Liver (tissue), 8 donors: ENCODE measurements at regions not wholly inside any gene's neighbourhood (a gene's known extent, or its start where the extent isn't known, plus 50 kb on each side); places are given as distances from the start of the nearest gene placed in this dataset.

Experiments used
- DNase-seq: peaks from one replicate; pipeline ENCODE4 v3.0.0-alpha.2; 2017; ENCODE audit warnings: low spot score
- H3K27ac ChIP-seq, 2 donors: one replicate each; pipeline ENCODE4 v1.7.0; 2013; ENCODE audit warnings: inconsistent platforms in 2 of 2, low read length in 2 of 2, control low read depth in 1 of 2, low read depth in 1 of 2, mild to moderate bottlenecking in 1 of 2
- H3K27me3 ChIP-seq, 4 donors: one replicate each; pipeline versions ENCODE4 v1.6.1 to v1.7.0; 2013; ENCODE audit warnings: low read length in 3 of 4, inconsistent platforms in 1 of 4, mild to moderate bottlenecking in 1 of 4, moderate library complexity in 1 of 4; ENCODE audit not compliant: control insufficient read depth in 4 of 4, insufficient read depth in 4 of 4
- H3K36me3 ChIP-seq, 4 donors: one replicate each; pipeline versions ENCODE4 v1.6.1 to v1.7.0; 2013; ENCODE audit warnings: low read length in 3 of 4, mild to moderate bottlenecking in 3 of 4, low read depth in 1 of 4, moderate library complexity in 1 of 4; ENCODE audit not compliant: control insufficient read depth in 4 of 4, insufficient read depth in 3 of 4
- H3K4me1 ChIP-seq, 4 donors: one replicate each; pipeline versions ENCODE4 v1.6.1 to v1.7.0; 2013; ENCODE audit warnings: low read length in 3 of 4, mild to moderate bottlenecking in 3 of 4, moderate library complexity in 1 of 4; ENCODE audit not compliant: control insufficient read depth in 4 of 4, insufficient read depth in 4 of 4
- H3K4me3 ChIP-seq, 3 donors: one replicate each; pipeline versions ENCODE4 v1.6.1 to v1.7.0; 2013; ENCODE audit warnings: low read length in 3 of 3, control low read depth in 1 of 3, low read depth in 1 of 3, mild to moderate bottlenecking in 1 of 3
- H3K9ac ChIP-seq, 2 donors: one replicate each; pipeline ENCODE4 v1.7.0; 2013; ENCODE audit warnings: low read length in 2 of 2, mild to moderate bottlenecking in 2 of 2, moderate library complexity in 2 of 2, control low read depth in 1 of 2, low read depth in 1 of 2
- H3K9me3 ChIP-seq, 4 donors: one replicate each; pipeline versions ENCODE4 v1.6.1 to v1.7.0; 2013; ENCODE audit warnings: low read length in 3 of 4; ENCODE audit not compliant: control insufficient read depth in 4 of 4
- EGR1 ChIP-seq, 2 donors: IDR thresholded peaks; 2 replicates each; pipeline ENCODE4 v1.6.1; 2016 to 2018; ENCODE audit warnings: antibody characterized with exemption in 2 of 2, low read depth in 2 of 2
- FOXA1 ChIP-seq: IDR thresholded peaks from 2 replicates; pipeline ENCODE4 v1.6.1; 2016; ENCODE audit warnings: antibody characterized with exemption
- FOXA2 ChIP-seq: IDR thresholded peaks from 2 replicates; pipeline ENCODE4 v1.6.1; 2016; ENCODE audit warnings: antibody characterized with exemption
- GABPA ChIP-seq, 2 donors: IDR thresholded peaks in 1 of 2; conservative IDR thresholded peaks in 1 of 2; 2 replicates each; pipeline ENCODE4 v1.6.1; 2016; ENCODE audit warnings: antibody characterized with exemption in 2 of 2, mild to moderate bottlenecking in 1 of 2, moderate library complexity in 1 of 2
- HNF4A ChIP-seq, 2 donors: conservative IDR thresholded peaks; 2 replicates each; pipeline ENCODE4 v1.6.1; 2016; ENCODE audit warnings: antibody characterized with exemption in 2 of 2, mild to moderate bottlenecking in 2 of 2
- HNF4G ChIP-seq: IDR thresholded peaks from 2 replicates; pipeline ENCODE4 v1.6.1; 2016; ENCODE audit warnings: antibody characterized with exemption
- JUND ChIP-seq, 2 donors: IDR thresholded peaks; 2 replicates each; pipeline ENCODE4 v1.6.1; 2016; ENCODE audit warnings: antibody characterized with exemption in 2 of 2
- NR2F2 ChIP-seq: IDR thresholded peaks from 2 replicates; pipeline ENCODE4 v1.6.1; 2016; ENCODE audit warnings: antibody characterized with exemption
- RAD21 ChIP-seq, 2 donors: IDR thresholded peaks; 2 replicates each; pipeline ENCODE4 v1.6.1; 2016; ENCODE audit warnings: antibody characterized with exemption in 2 of 2, mild to moderate bottlenecking in 2 of 2
- RXRA ChIP-seq, 2 donors: IDR thresholded peaks; 2 replicates each; pipeline ENCODE4 v1.6.1; 2017 to 2018; ENCODE audit warnings: antibody characterized with exemption in 2 of 2, mild to moderate bottlenecking in 1 of 2
- SP1 ChIP-seq: IDR thresholded peaks from 2 replicates; pipeline ENCODE4 v1.6.1; 2018; ENCODE audit warnings: antibody characterized with exemption, mild to moderate bottlenecking
- YY1 ChIP-seq: IDR thresholded peaks from 2 replicates; pipeline ENCODE4 v1.6.1; 2016; ENCODE audit warnings: antibody characterized with exemption, mild to moderate bottlenecking
- WGBS: extraction: QIAGEN DNeasy Blood & Tissue Kit; methylation state at CpG from one replicate; pipeline ENCODE4 v1.1.7; 2013; 5-methylcytosine and 5-hydroxymethylcytosine counted together
- TF ChIP-seq, protein P1 (sequence below): IDR thresholded peaks from 2 replicates; pipeline ENCODE4 v1.6.1; 2016; ENCODE audit warnings: antibody characterized with exemption
- TF ChIP-seq, protein P2 (sequence below): IDR thresholded peaks from 2 replicates; pipeline ENCODE4 v1.6.1; 2016; ENCODE audit warnings: antibody characterized with exemption
- TF ChIP-seq, protein P3 (sequence below): IDR thresholded peaks from 2 replicates; pipeline ENCODE4 v1.6.1; 2016; ENCODE audit warnings: antibody characterized with exemption
- TF ChIP-seq, protein P4 (sequence below): IDR thresholded peaks from 2 replicates; pipeline ENCODE4 v1.6.1; 2016; ENCODE audit warnings: antibody characterized with exemption, mild to moderate bottlenecking
- TF ChIP-seq, protein P5 (sequence below): fragments of 150-350 bp; IDR thresholded peaks from 2 replicates; pipeline ENCODE4 v1.5.1; 2017; ENCODE audit warnings: improper control_type of control experiment, low read depth, low read length; ENCODE audit not compliant: missing input control
- donor health status: healthy.
- donor health status: healthy.
- donor health status: healthy.
- donor health status: healthy.
- donor health status: healthy.

DNA sequence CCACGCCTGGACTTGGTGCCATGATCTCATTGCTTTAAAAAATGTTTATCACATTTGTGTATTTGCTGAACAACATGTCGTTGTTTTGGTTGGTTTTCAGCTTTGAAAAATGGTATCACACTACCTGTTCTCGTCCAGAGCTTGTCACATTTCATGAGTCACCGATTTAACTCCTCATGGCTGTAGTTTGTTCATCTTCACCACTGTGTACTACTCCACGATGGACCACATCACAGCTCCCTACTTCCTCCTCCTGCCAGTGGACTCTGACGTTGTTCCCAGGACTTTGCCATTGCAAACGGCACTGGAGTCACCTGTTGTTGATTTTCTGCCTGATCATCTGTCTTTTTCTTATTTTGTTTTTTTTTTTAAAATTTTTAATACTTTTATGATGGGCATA lies 157.7 kb downstream of the ERMARD start:
- DNase-seq = no peak
- Histone ChIP-seq H3K9ac (no peak overlapping the region), H3K36me3 (no peaks in the 10 kb centered on the region), H3K4me1 (peaks cover 12 to 32% (median 21%) of the 10 kb centered on the region in 4 donors), H3K27ac (no peak overlapping the region), H3K9me3 (no peaks in the 10 kb centered on the region), H3K4me3 (no peak overlapping the region), H3K27me3 (no peaks in the 10 kb centered on the region)
- WGBS = 82% methylated on average over 7 of the region's 7 CpGs
- no peak for TF ChIP-seq FOXA2
- TF ChIP-seq HNF4G = no peak
- TF ChIP-seq JUND (IDR thresholded peaks at IDR 0.05) = no peak
- no peak for TF ChIP-seq YY1
- TF ChIP-seq RXRA (IDR thresholded peaks at IDR 0.05) = no peak
- no peak for TF ChIP-seq EGR1 (IDR thresholded peaks at IDR 0.05; ENCODE audit: low read depth in 2 of 2)
- TF ChIP-seq, protein P1, sequence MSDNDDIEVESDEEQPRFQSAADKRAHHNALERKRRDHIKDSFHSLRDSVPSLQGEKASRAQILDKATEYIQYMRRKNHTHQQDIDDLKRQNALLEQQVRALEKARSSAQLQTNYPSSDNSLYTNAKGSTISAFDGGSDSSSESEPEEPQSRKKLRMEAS = no peak
- TF ChIP-seq, protein P2, sequence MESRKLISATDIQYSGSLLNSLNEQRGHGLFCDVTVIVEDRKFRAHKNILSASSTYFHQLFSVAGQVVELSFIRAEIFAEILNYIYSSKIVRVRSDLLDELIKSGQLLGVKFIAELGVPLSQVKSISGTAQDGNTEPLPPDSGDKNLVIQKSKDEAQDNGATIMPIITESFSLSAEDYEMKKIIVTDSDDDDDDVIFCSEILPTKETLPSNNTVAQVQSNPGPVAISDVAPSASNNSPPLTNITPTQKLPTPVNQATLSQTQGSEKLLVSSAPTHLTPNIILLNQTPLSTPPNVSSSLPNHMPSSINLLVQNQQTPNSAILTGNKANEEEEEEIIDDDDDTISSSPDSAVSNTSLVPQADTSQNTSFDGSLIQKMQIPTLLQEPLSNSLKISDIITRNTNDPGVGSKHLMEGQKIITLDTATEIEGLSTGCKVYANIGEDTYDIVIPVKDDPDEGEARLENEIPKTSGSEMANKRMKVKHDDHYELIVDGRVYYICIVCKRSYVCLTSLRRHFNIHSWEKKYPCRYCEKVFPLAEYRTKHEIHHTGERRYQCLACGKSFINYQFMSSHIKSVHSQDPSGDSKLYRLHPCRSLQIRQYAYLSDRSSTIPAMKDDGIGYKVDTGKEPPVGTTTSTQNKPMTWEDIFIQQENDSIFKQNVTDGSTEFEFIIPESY = no peak
- TF ChIP-seq RAD21 (IDR thresholded peaks at IDR 0.05) = no peak

DNA sequence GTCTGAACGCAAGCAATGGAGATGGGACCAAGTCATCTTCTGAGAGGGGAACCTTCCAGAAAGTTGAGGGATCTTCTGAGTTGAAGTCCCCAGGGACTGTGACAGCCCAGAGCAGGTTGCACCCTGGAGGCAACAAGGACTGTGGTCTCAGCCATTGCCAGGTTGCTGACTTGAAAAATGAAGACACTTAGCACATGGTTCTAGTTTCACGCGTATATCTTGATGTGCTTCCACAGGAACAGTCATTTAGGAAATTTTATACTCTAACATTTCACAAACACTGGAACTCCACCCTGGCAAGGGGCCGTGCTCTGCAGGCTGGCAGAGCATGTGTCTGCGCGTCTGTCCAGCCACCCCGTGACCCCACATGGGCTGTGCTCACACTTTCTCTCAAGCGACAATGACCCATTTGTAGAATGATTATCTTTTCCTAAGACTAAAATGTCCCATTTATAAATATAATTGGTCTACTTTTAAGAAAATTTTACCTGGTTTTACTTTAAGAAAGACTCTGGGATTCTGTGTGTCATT lies 157.0 kb downstream of the ERMARD start:
- WGBS = 96% methylated on average over 8 of the region's 8 CpGs
- DNase-seq = no peak
- Histone ChIP-seq H3K27me3 (no peaks in the 10 kb centered on the region), H3K4me1 (peaks cover 15 to 37% (median 25%) of the 10 kb centered on the region in 4 donors), H3K9me3 (no peaks in the 10 kb centered on the region), H3K27ac (no peak overlapping the region), H3K9ac (no peak overlapping the region), H3K4me3 (no peak overlapping the region), H3K36me3 (no peaks in the 10 kb centered on the region)
- TF ChIP-seq, protein P3, sequence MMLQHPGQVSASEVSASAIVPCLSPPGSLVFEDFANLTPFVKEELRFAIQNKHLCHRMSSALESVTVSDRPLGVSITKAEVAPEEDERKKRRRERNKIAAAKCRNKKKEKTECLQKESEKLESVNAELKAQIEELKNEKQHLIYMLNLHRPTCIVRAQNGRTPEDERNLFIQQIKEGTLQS = no peak
- no peak for TF ChIP-seq HNF4A (conservative IDR thresholded peaks at IDR 0.05)
- TF ChIP-seq, protein P4, sequence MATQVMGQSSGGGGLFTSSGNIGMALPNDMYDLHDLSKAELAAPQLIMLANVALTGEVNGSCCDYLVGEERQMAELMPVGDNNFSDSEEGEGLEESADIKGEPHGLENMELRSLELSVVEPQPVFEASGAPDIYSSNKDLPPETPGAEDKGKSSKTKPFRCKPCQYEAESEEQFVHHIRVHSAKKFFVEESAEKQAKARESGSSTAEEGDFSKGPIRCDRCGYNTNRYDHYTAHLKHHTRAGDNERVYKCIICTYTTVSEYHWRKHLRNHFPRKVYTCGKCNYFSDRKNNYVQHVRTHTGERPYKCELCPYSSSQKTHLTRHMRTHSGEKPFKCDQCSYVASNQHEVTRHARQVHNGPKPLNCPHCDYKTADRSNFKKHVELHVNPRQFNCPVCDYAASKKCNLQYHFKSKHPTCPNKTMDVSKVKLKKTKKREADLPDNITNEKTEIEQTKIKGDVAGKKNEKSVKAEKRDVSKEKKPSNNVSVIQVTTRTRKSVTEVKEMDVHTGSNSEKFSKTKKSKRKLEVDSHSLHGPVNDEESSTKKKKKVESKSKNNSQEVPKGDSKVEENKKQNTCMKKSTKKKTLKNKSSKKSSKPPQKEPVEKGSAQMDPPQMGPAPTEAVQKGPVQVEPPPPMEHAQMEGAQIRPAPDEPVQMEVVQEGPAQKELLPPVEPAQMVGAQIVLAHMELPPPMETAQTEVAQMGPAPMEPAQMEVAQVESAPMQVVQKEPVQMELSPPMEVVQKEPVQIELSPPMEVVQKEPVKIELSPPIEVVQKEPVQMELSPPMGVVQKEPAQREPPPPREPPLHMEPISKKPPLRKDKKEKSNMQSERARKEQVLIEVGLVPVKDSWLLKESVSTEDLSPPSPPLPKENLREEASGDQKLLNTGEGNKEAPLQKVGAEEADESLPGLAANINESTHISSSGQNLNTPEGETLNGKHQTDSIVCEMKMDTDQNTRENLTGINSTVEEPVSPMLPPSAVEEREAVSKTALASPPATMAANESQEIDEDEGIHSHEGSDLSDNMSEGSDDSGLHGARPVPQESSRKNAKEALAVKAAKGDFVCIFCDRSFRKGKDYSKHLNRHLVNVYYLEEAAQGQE = no peak
- TF ChIP-seq FOXA1 = no peak
- TF ChIP-seq HNF4G = no peak
- TF ChIP-seq, protein P1 = no peak
- TF ChIP-seq FOXA2 = no peak
- no peak for TF ChIP-seq SP1
- TF ChIP-seq, protein P5, sequence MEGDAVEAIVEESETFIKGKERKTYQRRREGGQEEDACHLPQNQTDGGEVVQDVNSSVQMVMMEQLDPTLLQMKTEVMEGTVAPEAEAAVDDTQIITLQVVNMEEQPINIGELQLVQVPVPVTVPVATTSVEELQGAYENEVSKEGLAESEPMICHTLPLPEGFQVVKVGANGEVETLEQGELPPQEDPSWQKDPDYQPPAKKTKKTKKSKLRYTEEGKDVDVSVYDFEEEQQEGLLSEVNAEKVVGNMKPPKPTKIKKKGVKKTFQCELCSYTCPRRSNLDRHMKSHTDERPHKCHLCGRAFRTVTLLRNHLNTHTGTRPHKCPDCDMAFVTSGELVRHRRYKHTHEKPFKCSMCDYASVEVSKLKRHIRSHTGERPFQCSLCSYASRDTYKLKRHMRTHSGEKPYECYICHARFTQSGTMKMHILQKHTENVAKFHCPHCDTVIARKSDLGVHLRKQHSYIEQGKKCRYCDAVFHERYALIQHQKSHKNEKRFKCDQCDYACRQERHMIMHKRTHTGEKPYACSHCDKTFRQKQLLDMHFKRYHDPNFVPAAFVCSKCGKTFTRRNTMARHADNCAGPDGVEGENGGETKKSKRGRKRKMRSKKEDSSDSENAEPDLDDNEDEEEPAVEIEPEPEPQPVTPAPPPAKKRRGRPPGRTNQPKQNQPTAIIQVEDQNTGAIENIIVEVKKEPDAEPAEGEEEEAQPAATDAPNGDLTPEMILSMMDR = no peak
- no peak for TF ChIP-seq GABPA (IDR thresholded peaks at IDR 0.05 in 1 of 2, conservative IDR thresholded peaks at IDR 0.05 in 1 of 2)
- TF ChIP-seq EGR1 (IDR thresholded peaks at IDR 0.05; ENCODE audit: low read depth in 2 of 2) = no peak
- no peak for TF ChIP-seq YY1
- TF ChIP-seq NR2F2 = no peak
